ENCODE measurements at regions not wholly inside any gene's neighbourhood (a gene's known extent, or its start where the extent isn't known, plus 50 kb on each side); places are given as distances from the start of the nearest gene placed in this dataset.

GRCh38 chr12:89173096-89173495 is 179.2 kb downstream of the DUSP6 start:
- intact Hi-C loops (cut with DNase I), result no loop called here
- Histone ChIP-seq H3K27ac (ENCODE audit: low read depth in 2 of 2, low read length in 2 of 2) (no peak overlapping the region), H3K9ac (ENCODE audit: low read length in 3 of 3) (no peak overlapping the region), H3K4me1 (ENCODE audit: control insufficient read depth in 2 of 3, insufficient read depth in 2 of 3, low read depth in 1 of 3, low read length in 3 of 3) (no peaks in the 10 kb centered on the region), H3K9me3 (ENCODE audit: control insufficient read depth in 2 of 3, insufficient read depth in 1 of 3, low read length in 3 of 3) (peaks cover 0 to 5% (median 2%) of the 10 kb centered on the region in 3 donors), H3K36me3 (ENCODE audit: control insufficient read depth in 2 of 3, insufficient read depth in 3 of 3, low read length in 3 of 3) (no peaks in the 10 kb centered on the region), H3K4me3 (ENCODE audit: low read length in 3 of 3) (no peak overlapping the region), H3K27me3 (ENCODE audit: control insufficient read depth, insufficient read depth, low read length) (no peaks in the 10 kb centered on the region)
- no peak for FAIRE-seq
- DNase-seq, result no peak
- TF ChIP-seq, protein P1, sequence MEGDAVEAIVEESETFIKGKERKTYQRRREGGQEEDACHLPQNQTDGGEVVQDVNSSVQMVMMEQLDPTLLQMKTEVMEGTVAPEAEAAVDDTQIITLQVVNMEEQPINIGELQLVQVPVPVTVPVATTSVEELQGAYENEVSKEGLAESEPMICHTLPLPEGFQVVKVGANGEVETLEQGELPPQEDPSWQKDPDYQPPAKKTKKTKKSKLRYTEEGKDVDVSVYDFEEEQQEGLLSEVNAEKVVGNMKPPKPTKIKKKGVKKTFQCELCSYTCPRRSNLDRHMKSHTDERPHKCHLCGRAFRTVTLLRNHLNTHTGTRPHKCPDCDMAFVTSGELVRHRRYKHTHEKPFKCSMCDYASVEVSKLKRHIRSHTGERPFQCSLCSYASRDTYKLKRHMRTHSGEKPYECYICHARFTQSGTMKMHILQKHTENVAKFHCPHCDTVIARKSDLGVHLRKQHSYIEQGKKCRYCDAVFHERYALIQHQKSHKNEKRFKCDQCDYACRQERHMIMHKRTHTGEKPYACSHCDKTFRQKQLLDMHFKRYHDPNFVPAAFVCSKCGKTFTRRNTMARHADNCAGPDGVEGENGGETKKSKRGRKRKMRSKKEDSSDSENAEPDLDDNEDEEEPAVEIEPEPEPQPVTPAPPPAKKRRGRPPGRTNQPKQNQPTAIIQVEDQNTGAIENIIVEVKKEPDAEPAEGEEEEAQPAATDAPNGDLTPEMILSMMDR (IDR thresholded peaks at IDR 0.05; ENCODE audit: borderline replicate concordance, extremely low read depth, insufficient read depth), result no peak

- no peak for DNase-seq
- FAIRE-seq, result no peak
- no peak overlapping the region for H3K27ac ChIP-seq (ENCODE audit: low read depth in 2 of 2, low read length in 2 of 2)
- no peaks in the 10 kb centered on the region for H3K36me3 ChIP-seq (ENCODE audit: control insufficient read depth in 2 of 3, insufficient read depth in 3 of 3, low read length in 3 of 3)
- intact Hi-C loops (cut with DNase I), result no loop called here
- peaks cover 0 to 5% (median 2%) of the 10 kb centered on the region in 3 donors for H3K9me3 ChIP-seq (ENCODE audit: control insufficient read depth in 2 of 3, insufficient read depth in 1 of 3, low read length in 3 of 3)
- no peak overlapping the region for H3K4me3 ChIP-seq (ENCODE audit: low read length in 3 of 3)
- no peaks in the 10 kb centered on the region for H3K27me3 ChIP-seq (ENCODE audit: control insufficient read depth, insufficient read depth, low read length)
- TF ChIP-seq, protein P1 (IDR thresholded peaks at IDR 0.05; ENCODE audit: borderline replicate concordance, extremely low read depth, insufficient read depth), result no peak
- H3K9ac ChIP-seq (ENCODE audit: low read length in 3 of 3), result no peak overlapping the region
- no peaks in the 10 kb centered on the region for H3K4me1 ChIP-seq (ENCODE audit: control insufficient read depth in 2 of 3, insufficient read depth in 2 of 3, low read depth in 1 of 3, low read length in 3 of 3)
These were observed 180.1 kb downstream of the DUSP6 start for GRCh38 chr12:89172224-89172623.

DNA sequence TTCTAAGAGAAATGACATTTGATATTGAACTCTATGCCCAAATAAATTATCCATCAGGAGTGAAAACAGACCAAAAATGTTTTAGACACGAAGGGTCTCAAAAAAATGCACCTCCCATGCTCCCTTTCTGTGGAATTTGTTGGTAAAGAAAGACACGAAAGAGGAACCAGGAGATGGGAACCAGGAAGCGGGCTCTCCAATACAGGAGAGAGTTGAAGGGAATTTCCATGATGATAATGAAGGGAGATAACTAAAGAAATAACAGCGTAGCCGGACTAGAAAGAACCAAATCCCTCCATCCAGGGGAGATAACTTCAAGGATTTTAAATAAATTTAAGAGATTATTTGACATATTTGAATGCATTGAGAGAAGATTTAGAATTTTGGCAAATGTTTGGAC is 183.0 kb downstream of the DUSP6 start:
- Histone ChIP-seq H3K4me3 (ENCODE audit: low read length in 3 of 3) (no peak overlapping the region), H3K27me3 (ENCODE audit: control insufficient read depth, insufficient read depth, low read length) (no peaks in the 10 kb centered on the region), H3K4me1 (ENCODE audit: control insufficient read depth in 2 of 3, insufficient read depth in 2 of 3, low read depth in 1 of 3, low read length in 3 of 3) (no peaks in the 10 kb centered on the region), H3K36me3 (ENCODE audit: control insufficient read depth in 2 of 3, insufficient read depth in 3 of 3, low read length in 3 of 3) (no peaks in the 10 kb centered on the region), H3K27ac (ENCODE audit: low read depth in 2 of 2, low read length in 2 of 2) (no peak overlapping the region), H3K9ac (ENCODE audit: low read length in 3 of 3) (no peak overlapping the region), H3K9me3 (ENCODE audit: control insufficient read depth in 2 of 3, insufficient read depth in 1 of 3, low read length in 3 of 3) (peaks cover 0 to 5% (median 2%) of the 10 kb centered on the region in 3 donors)
- TF ChIP-seq, protein P1 (IDR thresholded peaks at IDR 0.05; ENCODE audit: borderline replicate concordance, extremely low read depth, insufficient read depth), result no peak
- intact Hi-C loops (cut with DNase I), result loop anchor here (5.0 kb wide), 1 partner anchor 63 kb away; no protein-coding TSS in a partner anchor
- DNase-seq, result no peak
- FAIRE-seq, result no peak

- Histone ChIP-seq H3K9me3 (ENCODE audit: control insufficient read depth in 2 of 3, insufficient read depth in 1 of 3, low read length in 3 of 3) (peaks cover 0 to 5% (median 2%) of the 10 kb centered on the region in 3 donors), H3K36me3 (ENCODE audit: control insufficient read depth in 2 of 3, insufficient read depth in 3 of 3, low read length in 3 of 3) (no peaks in the 10 kb centered on the region), H3K27me3 (ENCODE audit: control insufficient read depth, insufficient read depth, low read length) (no peaks in the 10 kb centered on the region), H3K4me1 (ENCODE audit: control insufficient read depth in 2 of 3, insufficient read depth in 2 of 3, low read depth in 1 of 3, low read length in 3 of 3) (no peaks in the 10 kb centered on the region), H3K9ac (ENCODE audit: low read length in 3 of 3) (no peak overlapping the region), H3K4me3 (ENCODE audit: low read length in 3 of 3) (no peak overlapping the region), H3K27ac (ENCODE audit: low read depth in 2 of 2, low read length in 2 of 2) (no peak overlapping the region)
- DNase-seq (no peak), FAIRE-seq (no peak)
- TF ChIP-seq, protein P1 (IDR thresholded peaks at IDR 0.05; ENCODE audit: borderline replicate concordance, extremely low read depth, insufficient read depth), result no peak
- intact Hi-C loops (cut with DNase I), result loop anchor here (5.0 kb wide), 1 partner anchor 64 kb away; no protein-coding TSS in a partner anchor
These were observed 184.3 kb downstream of the DUSP6 start for GRCh38 chr12:89167986-89168385.

All from kidney (tissue), 13 donors.